NCI-H2196 (cell line): ENCODE measurements at regions not wholly inside any gene's neighbourhood (a gene's known extent, or its start where the extent isn't known, plus 50 kb on each side); places are given as distances from the start of the nearest gene placed in this dataset.

Experiments used
- DNase-seq: peaks from one replicate; lab custom pipeline; 2025; ENCODE audit not compliant: unreplicated experiment; lab: John Stamatoyannopoulos, UW

DNA sequence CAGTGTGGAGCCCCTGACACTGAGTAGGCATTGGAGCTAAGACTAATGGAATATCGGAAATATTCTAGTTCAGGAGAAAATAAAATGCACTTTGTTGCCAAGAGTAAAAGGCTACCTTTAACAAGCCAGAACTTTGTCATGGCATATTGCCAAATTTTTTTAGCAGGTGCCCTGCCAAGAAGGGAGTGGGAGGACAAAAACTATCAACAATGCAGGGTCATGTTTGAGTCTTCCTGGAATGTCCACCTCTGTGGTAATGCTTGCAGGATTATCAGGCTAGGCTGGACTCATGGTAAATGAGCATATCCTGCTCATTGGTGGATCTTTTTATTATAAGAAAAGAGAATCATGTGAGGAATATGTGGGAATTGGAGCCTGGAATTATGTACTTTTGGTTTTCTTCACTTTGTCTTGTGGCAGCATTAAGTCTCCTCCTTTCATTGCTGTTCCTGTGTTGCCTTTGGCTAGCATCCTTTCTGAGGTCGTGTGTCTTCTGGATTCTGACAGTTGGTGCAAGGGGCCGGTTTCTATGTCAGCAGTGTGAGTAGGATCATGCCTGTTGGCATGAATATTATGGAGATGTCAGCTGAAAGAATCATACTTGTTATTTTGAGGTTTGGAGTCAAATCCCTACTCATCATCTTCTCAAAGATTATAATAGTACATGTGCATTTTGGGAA lies 122.9 kb upstream of the SPRY2 start:
- no peak for DNase-seq

DNA sequence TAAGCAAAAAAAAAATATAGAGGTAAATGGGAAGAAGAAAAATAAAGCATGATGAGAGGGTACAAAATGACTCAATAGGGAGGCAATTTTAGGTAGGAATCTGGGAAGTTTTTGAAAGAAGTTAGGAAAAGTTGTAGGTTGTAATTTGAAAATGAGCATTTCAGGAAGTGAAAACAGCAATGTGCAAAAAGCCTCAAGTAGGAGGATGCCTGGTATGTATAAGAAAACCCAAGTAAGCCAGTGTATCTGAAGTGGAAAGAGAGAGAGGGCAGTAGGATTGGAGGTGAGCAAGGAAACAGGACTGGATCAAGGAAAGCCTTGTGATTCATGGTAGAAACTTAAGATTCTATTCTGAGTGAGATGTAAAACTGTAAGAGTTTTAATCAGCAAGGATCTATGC lies 121.6 kb upstream of the SPRY2 start:
- no peak for DNase-seq

DNA sequence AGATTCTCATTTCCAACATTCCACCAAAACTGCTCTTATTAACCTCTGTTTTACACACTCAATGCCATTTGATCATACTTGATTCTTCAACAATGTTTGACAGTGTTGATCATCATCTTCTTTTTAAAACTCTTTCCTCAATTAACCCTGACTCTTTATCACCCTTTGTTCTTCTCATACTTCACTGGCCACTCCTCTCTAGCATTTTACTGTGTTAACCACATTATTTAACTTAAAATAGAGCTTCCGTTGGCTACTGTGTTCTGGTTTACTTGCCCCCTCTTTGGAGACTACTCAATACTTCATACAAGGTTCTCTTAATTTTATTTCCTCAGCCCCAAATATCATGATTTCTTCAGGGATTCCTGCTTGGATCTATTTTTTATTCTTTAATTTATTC lies 121.1 kb upstream of the SPRY2 start:
- no peak for DNase-seq

DNA sequence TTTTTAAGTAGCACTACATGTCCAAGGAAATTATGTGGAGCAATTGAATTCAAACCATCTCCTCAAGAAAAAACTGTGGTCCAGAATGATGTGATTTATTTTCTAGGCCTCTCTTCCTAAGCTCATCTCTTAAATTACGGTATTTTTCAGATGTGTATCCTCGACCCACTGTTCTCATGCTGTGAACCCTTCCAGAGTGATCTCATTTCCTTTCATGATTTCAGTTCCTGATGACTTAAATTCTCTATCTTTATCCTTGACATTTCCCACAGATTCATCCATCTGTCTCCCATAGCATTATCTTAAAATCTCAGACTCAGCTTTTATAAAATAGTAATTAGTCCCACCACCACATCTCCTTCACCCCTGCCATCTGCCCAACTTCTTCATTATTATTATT lies 117.6 kb upstream of the SPRY2 start:
- no peak for DNase-seq

DNA sequence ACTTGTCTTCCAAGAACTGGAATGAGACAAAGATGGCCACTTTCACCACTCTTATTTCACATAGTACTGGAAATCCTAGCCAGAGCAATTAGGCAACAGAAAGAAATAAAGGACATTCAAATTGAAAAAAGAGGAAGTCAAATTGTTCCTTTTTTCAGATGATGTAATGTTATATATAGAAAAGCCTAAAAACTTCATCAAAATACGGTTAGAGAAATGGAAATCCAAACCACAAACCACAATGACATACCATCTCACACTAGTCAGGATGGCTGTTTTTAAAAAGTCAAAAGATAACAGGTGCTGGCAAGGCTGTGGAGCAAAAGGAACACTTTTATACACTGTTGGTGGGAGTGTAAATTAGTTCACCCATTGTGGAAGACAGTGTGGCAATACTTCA lies 113.3 kb upstream of the SPRY2 start:
- no peak for DNase-seq

DNA sequence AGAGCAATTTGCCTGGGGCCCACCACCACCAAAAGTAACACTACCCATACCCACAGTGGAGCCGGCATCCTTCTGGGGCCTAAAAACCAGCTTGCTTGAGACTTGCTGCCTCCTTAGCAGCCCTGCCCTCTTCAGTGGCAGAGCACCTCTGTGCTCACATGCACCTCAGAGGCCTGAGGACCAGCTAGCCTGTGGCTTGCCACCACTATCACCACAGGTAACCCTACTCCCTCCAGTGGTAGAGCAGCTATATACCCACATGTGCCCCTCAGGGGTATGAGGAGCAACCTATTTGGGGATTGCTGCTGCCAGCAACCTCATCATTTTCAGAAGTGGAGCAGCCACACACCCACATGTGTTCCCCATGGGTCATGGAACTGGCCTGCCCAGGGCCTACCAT lies 111.4 kb upstream of the SPRY2 start:
- no peak for DNase-seq

DNA sequence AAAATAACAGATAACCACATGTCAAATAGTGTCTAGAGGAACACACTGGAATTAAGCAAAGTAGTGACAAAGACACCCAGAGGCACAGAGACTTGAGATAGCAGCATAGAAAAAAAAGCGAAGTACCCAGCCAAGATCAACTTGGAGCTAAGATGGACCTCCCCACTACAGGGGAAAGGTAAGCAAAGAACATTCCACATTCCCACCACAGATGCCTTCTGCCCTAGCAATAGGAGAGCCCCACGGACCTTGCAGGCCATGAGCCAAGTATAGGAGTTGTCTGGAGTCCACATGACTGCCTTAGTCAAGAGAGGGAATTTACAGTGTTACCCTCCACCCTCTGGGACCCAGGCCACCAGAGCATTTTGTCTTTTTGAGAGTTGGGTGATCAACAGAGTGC lies 110.7 kb upstream of the SPRY2 start:
- no peak for DNase-seq

DNA sequence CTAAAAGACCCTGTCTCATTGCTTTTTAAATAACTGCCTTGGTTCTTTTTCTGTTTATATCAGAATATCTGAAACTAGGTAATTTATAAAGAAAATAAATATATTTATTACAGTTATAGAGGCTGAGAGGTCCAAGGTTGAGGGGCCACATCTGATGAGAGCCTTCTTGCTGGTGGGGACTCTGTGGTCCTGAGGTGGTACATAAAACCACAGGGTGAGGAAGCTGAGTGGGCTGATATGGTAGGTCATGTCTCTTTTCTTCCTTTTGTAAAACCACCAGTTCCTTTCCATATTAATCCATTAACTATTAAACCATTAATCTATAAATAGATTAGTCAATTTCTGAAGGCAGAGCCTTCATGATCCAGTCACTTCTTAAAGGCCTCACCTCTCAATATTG lies 109.5 kb upstream of the SPRY2 start:
- DNase-seq, result no peak

DNA sequence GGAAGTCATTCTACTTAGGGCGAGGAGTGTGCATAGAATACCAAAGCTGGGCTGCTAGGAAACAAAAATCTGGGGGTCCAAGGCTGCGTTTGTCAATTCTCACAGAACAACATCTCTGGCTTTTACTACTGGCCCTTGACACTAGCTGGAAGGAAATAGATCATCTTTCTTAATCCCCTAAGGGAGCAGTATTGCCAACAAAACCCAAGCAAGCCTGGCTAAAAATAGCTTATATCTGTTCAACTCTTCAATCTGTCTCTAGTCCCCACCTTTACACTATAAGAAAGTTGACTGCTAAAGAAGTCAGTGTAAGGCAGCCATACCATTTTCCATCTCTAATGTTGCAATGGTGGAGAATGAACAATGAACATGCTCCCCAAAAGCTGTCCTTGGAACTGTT lies 107.8 kb upstream of the SPRY2 start:
- no peak for DNase-seq

DNA sequence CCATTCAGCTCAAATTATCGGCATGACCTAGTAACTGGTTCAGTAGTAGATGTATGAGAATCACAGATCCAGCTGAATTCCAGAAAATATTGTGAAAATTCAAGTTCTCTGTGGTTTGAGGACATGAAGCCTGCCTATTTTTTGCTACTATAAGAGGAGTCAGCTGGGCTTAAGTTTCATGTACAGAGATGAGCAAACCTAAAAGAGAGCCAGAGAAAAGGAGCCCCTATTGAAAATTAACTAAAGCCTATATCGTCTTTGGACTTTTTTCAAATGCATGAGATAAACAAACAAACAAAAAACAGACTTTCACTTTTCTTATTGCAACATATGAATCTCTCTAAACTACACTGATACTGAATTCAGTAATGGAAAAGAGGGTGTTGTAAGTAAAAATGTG lies 106.8 kb upstream of the SPRY2 start:
- no peak for DNase-seq

DNA sequence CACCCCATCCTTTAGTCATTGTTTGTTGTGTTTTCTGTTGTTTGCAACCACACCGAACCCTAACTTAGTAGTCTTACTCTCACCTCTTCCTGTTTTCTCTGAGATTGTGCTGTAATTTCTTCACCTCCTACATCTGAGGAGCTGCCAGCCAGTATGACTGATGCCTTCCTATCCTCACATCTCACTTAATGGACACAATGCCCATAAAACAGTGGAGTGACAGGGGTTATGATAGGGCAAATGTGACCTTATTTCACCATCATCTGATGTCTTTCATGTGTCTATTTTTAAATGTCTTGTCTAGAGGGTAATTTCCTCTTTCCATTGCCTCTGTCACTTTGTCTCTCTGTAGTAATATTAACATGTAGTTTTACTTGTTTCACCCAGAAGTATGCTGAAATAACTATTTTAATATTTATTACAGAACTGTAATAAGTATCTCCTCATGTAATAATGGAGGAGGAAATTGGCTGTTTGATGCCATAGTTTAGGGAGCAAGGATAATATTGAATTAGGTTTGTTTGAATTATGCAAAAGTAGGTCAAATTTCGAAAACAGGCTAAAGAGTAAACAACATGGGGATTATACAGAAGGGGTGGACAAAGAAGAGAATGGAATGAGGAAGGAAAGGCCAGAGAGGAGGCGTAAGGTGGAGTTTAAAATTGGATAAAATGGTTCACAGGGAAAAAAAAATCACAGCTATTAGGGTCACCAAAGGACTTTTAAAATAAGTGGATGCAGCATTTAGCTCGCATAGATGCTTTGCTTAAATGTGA lies 103.5 kb upstream of the SPRY2 start:
- DNase-seq, result no peak

DNA sequence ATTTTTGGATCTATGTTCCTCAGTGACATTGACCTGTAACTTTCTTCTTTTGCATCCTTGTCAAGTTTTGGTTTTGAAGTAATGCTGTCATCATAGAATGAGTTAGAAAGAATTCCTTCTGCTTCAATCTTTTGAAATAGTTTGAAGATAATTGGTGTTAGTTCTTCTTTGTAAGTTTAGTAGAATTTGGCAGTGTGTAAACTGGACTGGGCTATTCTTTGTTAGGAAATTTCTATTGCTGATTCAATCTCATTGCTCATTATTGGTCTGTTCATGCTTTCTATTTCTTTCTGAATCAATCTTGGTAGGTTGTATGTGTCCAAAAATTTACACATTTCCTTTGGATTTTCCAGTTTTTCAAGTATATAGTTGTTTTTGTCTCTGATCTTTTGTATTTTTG lies 101.7 kb upstream of the SPRY2 start:
- no peak for DNase-seq

DNA sequence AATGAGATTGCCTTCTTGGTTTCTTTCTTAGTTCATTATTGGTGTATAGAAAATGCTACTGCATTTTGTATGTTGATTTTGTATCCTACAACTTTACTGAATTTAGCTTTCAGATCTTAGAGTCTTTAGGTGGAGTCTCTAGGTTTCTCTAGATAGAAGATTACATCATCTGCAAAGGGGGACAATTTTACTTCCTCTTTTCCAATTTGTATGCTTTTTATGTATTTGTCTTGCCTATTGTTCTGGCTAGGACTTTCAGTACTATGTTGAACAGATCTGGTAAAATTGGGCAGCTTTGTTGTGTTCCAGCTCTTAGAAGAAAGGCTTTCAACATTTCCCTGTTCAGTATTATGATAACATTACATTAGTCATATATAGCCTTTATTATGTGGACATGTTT lies 101.0 kb upstream of the SPRY2 start:
- DNase-seq, result no peak

DNA sequence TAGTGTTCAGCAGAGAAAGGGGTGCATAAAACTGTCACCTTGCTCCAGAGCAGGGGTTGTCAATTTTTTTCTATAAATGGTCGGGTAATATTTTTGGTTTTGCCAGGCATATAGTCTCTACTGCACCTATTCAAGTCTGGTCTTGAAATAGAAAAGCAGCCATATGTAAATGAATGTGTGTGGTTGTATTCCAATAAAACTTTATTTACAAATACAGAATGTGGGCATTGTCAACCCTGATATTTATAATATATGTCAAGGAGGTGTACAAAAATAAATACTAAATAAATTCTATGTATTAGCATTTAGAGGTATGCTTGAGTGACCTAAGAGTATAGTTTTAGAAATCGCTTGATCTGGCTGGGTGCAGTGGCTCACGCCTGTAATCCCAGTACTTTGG lies 97.6 kb upstream of the SPRY2 start:
- DNase-seq, result no peak

DNA sequence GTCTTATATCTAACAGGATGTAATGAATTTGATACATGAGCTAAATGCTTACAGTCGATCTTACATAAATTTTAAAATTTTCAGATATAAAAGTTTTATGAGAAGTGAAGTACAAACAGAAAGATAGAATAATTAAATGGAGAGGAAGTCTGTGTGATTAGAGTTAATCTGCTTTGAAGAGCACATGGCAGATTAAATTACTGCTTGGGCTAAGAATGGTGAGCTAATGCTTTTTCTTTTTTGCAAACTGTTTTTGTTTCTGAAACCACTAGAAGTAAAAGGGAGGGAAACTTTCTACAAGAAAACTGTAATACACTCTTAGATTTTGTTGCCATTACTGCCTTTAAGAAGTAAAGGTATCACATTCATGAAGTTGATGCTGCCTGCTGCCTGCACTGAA lies 96.3 kb upstream of the SPRY2 start:
- DNase-seq, result no peak

DNA sequence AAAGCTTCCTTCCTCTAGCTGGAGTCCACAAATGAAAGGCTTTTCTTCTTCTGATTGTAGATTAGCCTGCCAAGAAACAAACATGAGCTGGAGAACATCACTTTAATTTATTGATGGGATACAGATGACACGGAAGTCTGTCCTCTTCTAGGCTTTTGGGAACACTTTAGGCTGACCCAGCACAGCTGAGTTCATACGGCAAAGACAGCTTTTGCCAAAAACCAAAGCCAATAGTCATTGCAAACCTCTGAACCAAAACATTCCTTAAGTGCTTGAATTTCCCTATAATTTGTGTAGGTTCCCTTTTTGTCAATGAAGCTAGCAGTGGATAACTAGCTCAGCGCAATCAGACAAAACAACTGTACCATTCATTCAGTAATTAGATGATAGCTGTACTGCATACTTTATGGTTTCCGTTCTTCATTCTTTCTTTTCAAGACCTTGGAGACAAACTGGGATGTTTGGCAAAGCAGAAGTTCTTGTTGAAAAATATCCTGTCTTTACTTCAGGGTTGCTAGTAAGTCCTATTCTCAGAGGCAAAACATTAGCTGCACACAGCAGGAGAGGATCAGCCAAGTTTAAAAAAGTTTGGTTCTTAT lies 95.7 kb upstream of the SPRY2 start:
- DNase-seq, result no peak

DNA sequence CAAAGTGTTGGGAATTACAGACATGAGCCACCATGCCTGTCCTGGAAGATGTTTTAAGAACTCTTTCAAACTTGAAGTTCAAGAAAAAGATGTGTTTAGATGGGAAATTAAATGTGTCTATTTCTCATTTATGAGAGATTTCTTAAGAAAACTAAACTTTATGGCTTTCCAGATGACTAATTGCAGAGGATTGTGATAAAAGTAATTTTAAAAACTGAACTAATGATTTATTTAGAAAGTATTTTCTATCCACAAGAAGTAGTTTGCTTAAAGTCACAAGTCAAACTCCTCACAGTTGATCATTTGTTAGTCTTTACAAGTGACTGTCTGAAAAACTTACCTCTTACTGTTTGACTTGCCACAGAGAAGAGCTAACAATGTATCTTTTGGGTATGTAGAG lies 89.6 kb upstream of the SPRY2 start:
- no peak for DNase-seq

DNA sequence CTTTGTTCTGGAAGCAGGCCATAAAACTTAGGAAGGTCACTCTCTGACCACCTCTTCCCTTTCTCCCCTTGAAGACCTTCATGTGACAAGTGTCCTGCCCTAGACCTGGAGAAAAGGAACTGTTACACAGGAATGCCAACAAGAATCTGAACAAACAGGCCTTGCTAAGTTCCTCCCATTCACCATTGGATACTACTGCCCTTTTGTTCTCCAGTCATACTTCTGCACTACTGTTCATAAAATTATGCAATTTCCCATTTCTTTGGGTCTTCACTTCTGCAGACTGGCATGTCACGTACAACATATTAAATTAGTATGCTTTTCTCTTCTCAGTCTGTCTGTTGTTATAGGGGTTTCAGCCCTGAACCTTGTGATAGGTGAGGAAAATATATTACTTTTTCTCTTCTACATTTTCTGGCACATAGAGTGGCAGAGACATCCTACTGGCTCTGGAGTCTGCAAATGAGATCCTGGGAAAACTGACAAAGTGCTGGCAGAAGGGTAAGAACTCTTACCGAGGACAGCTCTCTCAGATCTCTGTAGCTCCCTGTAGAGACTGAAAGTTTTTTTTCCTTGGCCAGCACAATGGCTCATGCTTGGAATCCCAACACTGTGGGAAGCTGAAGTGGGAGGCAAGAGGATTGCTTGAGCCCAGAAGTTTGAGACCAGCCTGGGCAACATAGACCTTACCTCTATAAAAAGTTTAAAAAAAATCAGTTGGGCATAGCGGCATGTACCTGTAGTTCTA lies 87.6 kb upstream of the SPRY2 start:
- DNase-seq, result no peak

DNA sequence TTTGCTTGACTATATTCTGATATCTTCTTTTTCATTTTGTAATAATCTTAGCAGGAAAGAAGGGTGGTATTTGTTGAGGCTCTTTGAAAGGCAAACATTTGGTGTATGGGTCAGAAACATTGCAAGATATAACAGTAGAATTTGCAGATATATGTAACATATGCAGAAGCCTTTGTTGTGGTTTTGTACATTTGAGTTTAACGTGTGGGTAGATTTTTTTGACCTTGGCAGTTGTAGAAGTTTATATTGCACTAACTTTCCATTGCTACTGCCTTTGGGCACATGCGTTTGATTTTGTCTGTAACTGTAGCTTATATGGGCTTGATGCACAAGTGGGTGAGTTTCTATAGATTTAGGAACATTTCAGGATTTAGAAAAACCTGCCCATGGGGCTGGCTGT lies 78.5 kb upstream of the SPRY2 start:
- no peak for DNase-seq

DNA sequence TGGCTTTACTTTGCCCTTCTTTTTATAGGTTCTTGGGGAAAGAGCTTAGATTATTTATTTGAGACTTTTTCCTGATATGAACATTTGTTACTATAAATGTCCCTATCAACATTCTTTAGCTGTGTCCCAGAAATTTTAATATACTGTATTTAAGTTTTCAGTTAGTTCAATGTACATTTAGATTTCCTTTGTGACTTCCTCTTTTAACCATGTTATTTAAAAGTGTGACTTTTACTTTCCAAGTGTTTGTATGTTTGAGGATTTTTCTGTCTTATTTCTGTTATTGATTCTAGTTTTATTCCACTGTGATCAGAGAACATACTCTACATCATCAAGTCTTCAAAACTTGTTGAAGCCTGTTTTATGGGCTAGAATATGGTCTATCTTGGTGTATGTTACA lies 72.7 kb upstream of the SPRY2 start:
- DNase-seq, result no peak

DNA sequence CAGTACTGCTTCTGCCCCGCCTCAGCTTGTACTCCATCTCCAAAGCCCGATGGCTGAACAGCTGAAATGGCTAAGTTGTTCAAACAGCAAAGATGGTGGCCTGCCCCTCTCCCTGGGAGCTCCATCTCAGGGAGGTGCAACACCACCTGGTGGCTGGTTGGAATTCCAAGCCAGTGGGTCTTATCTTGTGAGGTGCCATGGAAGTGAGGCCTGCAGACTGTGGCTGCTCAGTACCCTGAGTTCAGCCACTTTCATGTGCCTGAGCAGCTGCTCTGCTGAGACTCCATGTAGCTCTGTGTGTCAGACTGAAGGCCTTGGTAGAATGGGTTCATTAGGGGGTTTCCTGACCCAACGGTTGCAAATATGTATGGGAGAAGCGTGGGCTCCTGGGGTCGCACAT lies 67.3 kb upstream of the SPRY2 start:
- no peak for DNase-seq

DNA sequence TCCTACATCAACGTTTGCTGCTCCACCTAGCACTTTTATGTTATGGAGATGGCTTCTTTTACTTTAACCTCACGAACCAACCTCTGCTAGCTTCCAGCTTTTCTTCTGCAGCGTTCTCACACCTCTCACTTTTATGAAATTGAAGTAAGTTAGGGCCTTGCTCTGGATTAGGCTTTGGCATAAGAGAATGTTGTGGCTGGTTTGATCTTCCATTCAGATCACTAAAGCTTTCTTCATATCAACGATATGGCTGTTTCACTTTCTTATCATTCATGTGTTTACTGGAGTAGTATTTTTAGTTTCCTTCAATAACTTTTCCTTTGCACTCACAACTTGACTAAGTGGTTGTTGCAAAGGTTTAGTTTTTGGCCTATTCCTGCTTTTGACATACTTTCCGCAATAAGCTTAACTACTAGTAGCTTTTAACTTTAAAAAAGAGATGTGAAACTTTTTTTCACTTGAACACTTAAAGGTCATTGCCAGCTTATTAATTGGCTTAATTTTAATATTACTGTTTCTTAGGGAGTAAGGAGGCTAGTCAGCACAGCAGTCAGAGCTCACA lies 60.0 kb upstream of the SPRY2 start:
- DNase-seq, result no peak
